ENCODE measurements at regions not wholly inside any gene's neighbourhood (a gene's known extent, or its start where the extent isn't known, plus 50 kb on each side); places are given as distances from the start of the nearest gene placed in this dataset.

DNA sequence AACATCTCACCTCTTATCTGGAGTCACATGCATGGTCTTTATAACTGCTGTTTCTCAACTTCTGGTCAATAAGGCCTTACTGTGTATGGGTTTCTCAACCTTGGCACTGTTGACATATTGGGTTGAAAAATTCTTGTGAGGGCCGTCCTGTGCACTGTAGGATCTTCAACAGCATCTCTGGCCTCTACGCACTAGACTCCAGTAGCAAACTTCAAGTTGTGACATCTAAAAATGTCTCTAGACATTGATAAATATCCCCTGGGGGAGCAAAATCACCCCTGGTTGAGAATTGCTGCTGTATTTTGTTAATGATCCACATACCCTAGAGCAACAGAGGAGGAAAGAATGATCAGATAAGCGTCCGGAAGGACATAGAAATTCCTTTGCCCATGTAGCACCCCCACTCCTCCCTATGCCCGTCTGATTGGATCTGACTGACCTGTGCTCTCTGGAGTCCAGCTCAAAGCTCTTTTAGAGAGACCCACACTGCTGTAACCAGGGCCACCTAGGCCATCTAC is 423.5 kb upstream of the ZMIZ1 start:
- TF ChIP-seq, protein P1, sequence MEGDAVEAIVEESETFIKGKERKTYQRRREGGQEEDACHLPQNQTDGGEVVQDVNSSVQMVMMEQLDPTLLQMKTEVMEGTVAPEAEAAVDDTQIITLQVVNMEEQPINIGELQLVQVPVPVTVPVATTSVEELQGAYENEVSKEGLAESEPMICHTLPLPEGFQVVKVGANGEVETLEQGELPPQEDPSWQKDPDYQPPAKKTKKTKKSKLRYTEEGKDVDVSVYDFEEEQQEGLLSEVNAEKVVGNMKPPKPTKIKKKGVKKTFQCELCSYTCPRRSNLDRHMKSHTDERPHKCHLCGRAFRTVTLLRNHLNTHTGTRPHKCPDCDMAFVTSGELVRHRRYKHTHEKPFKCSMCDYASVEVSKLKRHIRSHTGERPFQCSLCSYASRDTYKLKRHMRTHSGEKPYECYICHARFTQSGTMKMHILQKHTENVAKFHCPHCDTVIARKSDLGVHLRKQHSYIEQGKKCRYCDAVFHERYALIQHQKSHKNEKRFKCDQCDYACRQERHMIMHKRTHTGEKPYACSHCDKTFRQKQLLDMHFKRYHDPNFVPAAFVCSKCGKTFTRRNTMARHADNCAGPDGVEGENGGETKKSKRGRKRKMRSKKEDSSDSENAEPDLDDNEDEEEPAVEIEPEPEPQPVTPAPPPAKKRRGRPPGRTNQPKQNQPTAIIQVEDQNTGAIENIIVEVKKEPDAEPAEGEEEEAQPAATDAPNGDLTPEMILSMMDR (IDR thresholded peaks at IDR 0.05), result no peak
- no peak for TF ChIP-seq POLR2A (IDR thresholded peaks at IDR 0.05)

Data from thyroid gland (tissue), 4 donors.